Fibroblast of skin of abdomen (primary cell): ENCODE measurements at regions not wholly inside any gene's neighbourhood (a gene's known extent, or its start where the extent isn't known, plus 50 kb on each side); places are given as distances from the start of the nearest gene placed in this dataset.
"Not testable (repeated sequence)": the region's sequence is repeated elsewhere in the genome, so short reads cannot be mapped to it uniquely, and the experiment has no call there.

Experiments used
- DNase-seq: peaks from one replicate; pipeline ENCODE4 v3.0.0-alpha.2; 2013

GRCh38 chr20:54920491-54920890 lies 445.1 kb downstream of the DOK5 start:
- DNase-seq, result no peak

- DNase-seq, result not testable (repeated sequence)
These were observed 443.6 kb downstream of the DOK5 start for GRCh38 chr20:54918993-54919392.

GRCh38 chr20:54914995-54915394 lies 439.6 kb downstream of the DOK5 start:
- DNase-seq, result no peak

- DNase-seq, result no peak
These were observed 434.3 kb downstream of the DOK5 start for GRCh38 chr20:54909702-54910101.

- DNase-seq, result not testable (repeated sequence)
These were observed 430.7 kb downstream of the DOK5 start for GRCh38 chr20:54906134-54906533.

- DNase-seq, result no peak
These were observed 422.4 kb downstream of the DOK5 start for GRCh38 chr20:54897787-54898186.

- no peak for DNase-seq
These were observed 416.5 kb downstream of the DOK5 start for GRCh38 chr20:54891907-54892306.

GRCh38 chr20:54879393-54879792 lies 404.0 kb downstream of the DOK5 start:
- DNase-seq, result no peak

- no peak for DNase-seq
These were observed 399.9 kb downstream of the DOK5 start for GRCh38 chr20:54875307-54875706.

- DNase-seq, result no peak
These were observed 399.3 kb downstream of the DOK5 start for GRCh38 chr20:54874718-54875117.

- DNase-seq, result no peak
These were observed 397.0 kb downstream of the DOK5 start for GRCh38 chr20:54872440-54872839.

GRCh38 chr20:54869765-54870164 lies 394.4 kb downstream of the DOK5 start:
- DNase-seq, result no peak

- no peak for DNase-seq
These were observed 389.9 kb downstream of the DOK5 start for GRCh38 chr20:54865273-54865672.

- no peak for DNase-seq
These were observed 385.3 kb downstream of the DOK5 start for GRCh38 chr20:54860716-54861115.

- DNase-seq, result no peak
These were observed 380.8 kb downstream of the DOK5 start for GRCh38 chr20:54856202-54856601.

GRCh38 chr20:54849741-54850140 lies 374.3 kb downstream of the DOK5 start:
- DNase-seq, result no peak

- DNase-seq, result no peak
These were observed 373.7 kb downstream of the DOK5 start for GRCh38 chr20:54848984-54849538.

- DNase-seq, result no peak
These were observed 372.9 kb downstream of the DOK5 start for GRCh38 chr20:54848262-54848661.

GRCh38 chr20:54846948-54847347 lies 371.6 kb downstream of the DOK5 start:
- no peak for DNase-seq

- no peak for DNase-seq
These were observed 369.0 kb downstream of the DOK5 start for GRCh38 chr20:54844346-54844745.

GRCh38 chr20:54843865-54844264 lies 368.5 kb downstream of the DOK5 start:
- no peak for DNase-seq

GRCh38 chr20:54843431-54843830 lies 368.0 kb downstream of the DOK5 start:
- DNase-seq, result no peak

- no peak for DNase-seq
These were observed 363.8 kb downstream of the DOK5 start for GRCh38 chr20:54839224-54839623.

GRCh38 chr20:54837226-54837625 lies 361.8 kb downstream of the DOK5 start:
- DNase-seq, result no peak

- DNase-seq, result peak; percentile 64
These were observed 347.0 kb downstream of the DOK5 start for GRCh38 chr20:54822386-54822785.
